Liver (tissue), 8 donors: ENCODE measurements at regions not wholly inside any gene's neighbourhood (a gene's known extent, or its start where the extent isn't known, plus 50 kb on each side); places are given as distances from the start of the nearest gene placed in this dataset.

Experiments used
- DNase-seq: peaks from one replicate; pipeline ENCODE4 v3.0.0-alpha.2; 2017; ENCODE audit warnings: low spot score
- H3K27ac ChIP-seq, 2 donors: one replicate each; pipeline ENCODE4 v1.7.0; 2013; ENCODE audit warnings: inconsistent platforms in 2 of 2, low read length in 2 of 2, control low read depth in 1 of 2, low read depth in 1 of 2, mild to moderate bottlenecking in 1 of 2
- H3K27me3 ChIP-seq, 4 donors: one replicate each; pipeline versions ENCODE4 v1.6.1 to v1.7.0; 2013; ENCODE audit warnings: low read length in 3 of 4, inconsistent platforms in 1 of 4, mild to moderate bottlenecking in 1 of 4, moderate library complexity in 1 of 4; ENCODE audit not compliant: control insufficient read depth in 4 of 4, insufficient read depth in 4 of 4
- H3K36me3 ChIP-seq, 4 donors: one replicate each; pipeline versions ENCODE4 v1.6.1 to v1.7.0; 2013; ENCODE audit warnings: low read length in 3 of 4, mild to moderate bottlenecking in 3 of 4, low read depth in 1 of 4, moderate library complexity in 1 of 4; ENCODE audit not compliant: control insufficient read depth in 4 of 4, insufficient read depth in 3 of 4
- H3K4me1 ChIP-seq, 4 donors: one replicate each; pipeline versions ENCODE4 v1.6.1 to v1.7.0; 2013; ENCODE audit warnings: low read length in 3 of 4, mild to moderate bottlenecking in 3 of 4, moderate library complexity in 1 of 4; ENCODE audit not compliant: control insufficient read depth in 4 of 4, insufficient read depth in 4 of 4
- H3K4me3 ChIP-seq, 3 donors: one replicate each; pipeline versions ENCODE4 v1.6.1 to v1.7.0; 2013; ENCODE audit warnings: low read length in 3 of 3, control low read depth in 1 of 3, low read depth in 1 of 3, mild to moderate bottlenecking in 1 of 3
- H3K9ac ChIP-seq, 2 donors: one replicate each; pipeline ENCODE4 v1.7.0; 2013; ENCODE audit warnings: low read length in 2 of 2, mild to moderate bottlenecking in 2 of 2, moderate library complexity in 2 of 2, control low read depth in 1 of 2, low read depth in 1 of 2
- H3K9me3 ChIP-seq, 4 donors: one replicate each; pipeline versions ENCODE4 v1.6.1 to v1.7.0; 2013; ENCODE audit warnings: low read length in 3 of 4; ENCODE audit not compliant: control insufficient read depth in 4 of 4
- ATF3 ChIP-seq: IDR thresholded peaks from 2 replicates; pipeline ENCODE4 v1.6.1; 2016; ENCODE audit warnings: antibody characterized with exemption
- CTCF ChIP-seq: fragments of 150-350 bp; IDR thresholded peaks from 2 replicates; pipeline ENCODE4 v1.5.1; 2017; ENCODE audit warnings: improper control_type of control experiment, low read depth, low read length; ENCODE audit not compliant: missing input control
- EGR1 ChIP-seq, 2 donors: IDR thresholded peaks; 2 replicates each; pipeline ENCODE4 v1.6.1; 2016 to 2018; ENCODE audit warnings: antibody characterized with exemption in 2 of 2, low read depth in 2 of 2
- FOXA1 ChIP-seq: IDR thresholded peaks from 2 replicates; pipeline ENCODE4 v1.6.1; 2016; ENCODE audit warnings: antibody characterized with exemption
- FOXA2 ChIP-seq: IDR thresholded peaks from 2 replicates; pipeline ENCODE4 v1.6.1; 2016; ENCODE audit warnings: antibody characterized with exemption
- GABPA ChIP-seq, 2 donors: IDR thresholded peaks in 1 of 2; conservative IDR thresholded peaks in 1 of 2; 2 replicates each; pipeline ENCODE4 v1.6.1; 2016; ENCODE audit warnings: antibody characterized with exemption in 2 of 2, mild to moderate bottlenecking in 1 of 2, moderate library complexity in 1 of 2
- HNF4A ChIP-seq, 2 donors: conservative IDR thresholded peaks; 2 replicates each; pipeline ENCODE4 v1.6.1; 2016; ENCODE audit warnings: antibody characterized with exemption in 2 of 2, mild to moderate bottlenecking in 2 of 2
- HNF4G ChIP-seq: IDR thresholded peaks from 2 replicates; pipeline ENCODE4 v1.6.1; 2016; ENCODE audit warnings: antibody characterized with exemption
- JUND ChIP-seq, 2 donors: IDR thresholded peaks; 2 replicates each; pipeline ENCODE4 v1.6.1; 2016; ENCODE audit warnings: antibody characterized with exemption in 2 of 2
- MAX ChIP-seq: IDR thresholded peaks from 2 replicates; pipeline ENCODE4 v1.6.1; 2016; ENCODE audit warnings: antibody characterized with exemption
- NR2F2 ChIP-seq: IDR thresholded peaks from 2 replicates; pipeline ENCODE4 v1.6.1; 2016; ENCODE audit warnings: antibody characterized with exemption
- RAD21 ChIP-seq, 2 donors: IDR thresholded peaks; 2 replicates each; pipeline ENCODE4 v1.6.1; 2016; ENCODE audit warnings: antibody characterized with exemption in 2 of 2, mild to moderate bottlenecking in 2 of 2
- REST ChIP-seq: IDR thresholded peaks from 2 replicates; pipeline ENCODE4 v1.6.1; 2016; ENCODE audit warnings: antibody characterized with exemption, mild to moderate bottlenecking
- RXRA ChIP-seq, 2 donors: IDR thresholded peaks; 2 replicates each; pipeline ENCODE4 v1.6.1; 2017 to 2018; ENCODE audit warnings: antibody characterized with exemption in 2 of 2, mild to moderate bottlenecking in 1 of 2
- SP1 ChIP-seq: IDR thresholded peaks from 2 replicates; pipeline ENCODE4 v1.6.1; 2018; ENCODE audit warnings: antibody characterized with exemption, mild to moderate bottlenecking
- TAF1 ChIP-seq: conservative IDR thresholded peaks from 2 replicates; pipeline ENCODE4 v1.6.1; 2016; ENCODE audit warnings: antibody characterized with exemption, mild to moderate bottlenecking
- YY1 ChIP-seq: IDR thresholded peaks from 2 replicates; pipeline ENCODE4 v1.6.1; 2016; ENCODE audit warnings: antibody characterized with exemption, mild to moderate bottlenecking
- ZBTB33 ChIP-seq: IDR thresholded peaks from 2 replicates; pipeline ENCODE4 v1.6.1; 2016; ENCODE audit warnings: antibody characterized with exemption
- WGBS: extraction: QIAGEN DNeasy Blood & Tissue Kit; methylation state at CpG from one replicate; pipeline ENCODE4 v1.1.7; 2013; 5-methylcytosine and 5-hydroxymethylcytosine counted together
- donor health status: healthy.
- donor health status: healthy.
- donor health status: healthy.
- donor health status: healthy.
- donor health status: healthy.

- 97% methylated on average over 3 of the region's 3 CpGs for WGBS
- Histone ChIP-seq H3K4me1 (no peaks in the 10 kb centered on the region), H3K9me3 (no peaks in the 10 kb centered on the region)
Measured at GRCh38 chr12:24228371-24228770, 278.9 kb upstream of the SOX5 start.

GRCh38 chr12:24227551-24227950 is 278.1 kb upstream of the SOX5 start:
- Histone ChIP-seq H3K27me3 (no peaks in the 10 kb centered on the region), H3K4me1 (no peaks in the 10 kb centered on the region), H3K9me3 (no peaks in the 10 kb centered on the region), H3K4me3 (no peak overlapping the region), H3K27ac (no peak overlapping the region), H3K9ac (no peak overlapping the region), H3K36me3 (no peaks in the 10 kb centered on the region)
- no peak for DNase-seq
- 89% methylated on average over 5 of the region's 5 CpGs for WGBS
- TF ChIP-seq RAD21 (IDR thresholded peaks at IDR 0.05) (no peak), TAF1 (no peak), YY1 (no peak), FOXA2 (no peak), CTCF (no peak), ATF3 (no peak), SP1 (no peak), HNF4A (conservative IDR thresholded peaks at IDR 0.05) (no peak), FOXA1 (no peak), RXRA (IDR thresholded peaks at IDR 0.05) (no peak), REST (no peak), GABPA (IDR thresholded peaks at IDR 0.05 in 1 of 2, conservative IDR thresholded peaks at IDR 0.05 in 1 of 2) (no peak), EGR1 (IDR thresholded peaks at IDR 0.05; ENCODE audit: low read depth in 2 of 2) (no peak), NR2F2 (no peak), ZBTB33 (no peak), HNF4G (no peak), JUND (IDR thresholded peaks at IDR 0.05) (no peak), MAX (no peak)

More at GRCh38 chr12:24228371-24228770, 278.9 kb upstream of the SOX5 start:
- no peaks in the 10 kb centered on the region for H3K36me3 ChIP-seq
- H3K4me3 ChIP-seq: no peak overlapping the region
- H3K27ac ChIP-seq: no peak overlapping the region
- TF ChIP-seq JUND (IDR thresholded peaks at IDR 0.05): no peak
- no peak for TF ChIP-seq EGR1 (IDR thresholded peaks at IDR 0.05; ENCODE audit: low read depth in 2 of 2)
- no peak for TF ChIP-seq NR2F2
- TF ChIP-seq SP1: no peak
- TF ChIP-seq YY1: no peak
- H3K9ac ChIP-seq: no peak overlapping the region
- no peaks in the 10 kb centered on the region for H3K27me3 ChIP-seq
- no peak for DNase-seq
